HG02885 (cell line): ENCODE measurements at regions not wholly inside any gene's neighbourhood (a gene's known extent, or its start where the extent isn't known, plus 50 kb on each side); places are given as distances from the start of the nearest gene placed in this dataset.

Experiments used
- ATAC-seq: cut with Tn5 transposase; IDR thresholded peaks from one replicate; pipeline ENCODE4 v1.9.1; 2021; ENCODE audit warnings: mild to moderate bottlenecking; ENCODE audit not compliant: unreplicated experiment, poor library complexity

DNA sequence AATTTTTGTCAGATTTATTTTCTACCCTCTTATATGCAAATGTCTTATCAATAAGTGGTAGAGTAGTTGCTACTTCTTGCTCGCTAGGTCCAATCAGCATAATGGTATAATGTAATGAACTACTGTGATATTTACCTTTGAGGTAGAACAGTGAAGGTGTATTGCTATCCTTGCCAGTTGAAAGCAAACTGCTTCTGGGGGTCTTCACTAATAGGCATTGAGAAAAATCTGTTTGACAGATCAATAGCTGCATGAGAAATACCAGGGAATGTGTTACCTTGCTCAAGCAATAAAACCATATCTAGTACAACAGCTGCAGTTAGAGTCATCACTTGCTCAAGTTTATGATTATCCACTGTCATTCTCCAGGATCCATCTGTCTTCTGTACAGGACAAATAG, 50.1 kb upstream of the EFEMP1 start:
- no peak for ATAC-seq

- no peak for ATAC-seq
Measured at GRCh38 chr2:55976681-55977080, 53.1 kb upstream of the EFEMP1 start.

- ATAC-seq = peak; percentile 99
Measured at GRCh38 chr2:55985406-55985805, 61.8 kb upstream of the EFEMP1 start.

DNA sequence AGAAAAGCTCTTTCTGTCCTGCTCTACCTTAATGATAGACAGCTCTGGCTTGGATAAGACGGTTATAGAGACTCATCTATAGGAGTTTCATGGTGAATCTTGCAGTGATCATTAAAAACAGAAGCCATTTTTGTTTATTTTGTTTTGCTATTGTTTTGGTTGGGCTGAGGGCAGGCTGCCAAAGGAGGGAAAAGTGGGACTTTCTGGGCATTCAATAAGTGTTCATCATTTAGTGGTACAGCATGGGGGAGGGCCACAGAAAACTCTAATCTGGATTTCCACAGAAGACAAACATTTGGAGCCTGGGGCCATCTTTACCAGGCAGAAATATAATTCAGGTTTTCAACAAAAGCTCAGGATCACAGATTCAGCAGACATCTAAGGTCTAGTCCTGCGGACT, 62.4 kb upstream of the EFEMP1 start:
- ATAC-seq = peak; percentile 8

GRCh38 chr2:55986700-55987440, 63.3 kb upstream of the EFEMP1 start:
- no peak for ATAC-seq

- ATAC-seq = no peak
Measured at GRCh38 chr2:55989405-55989804, 65.8 kb upstream of the EFEMP1 start.

DNA sequence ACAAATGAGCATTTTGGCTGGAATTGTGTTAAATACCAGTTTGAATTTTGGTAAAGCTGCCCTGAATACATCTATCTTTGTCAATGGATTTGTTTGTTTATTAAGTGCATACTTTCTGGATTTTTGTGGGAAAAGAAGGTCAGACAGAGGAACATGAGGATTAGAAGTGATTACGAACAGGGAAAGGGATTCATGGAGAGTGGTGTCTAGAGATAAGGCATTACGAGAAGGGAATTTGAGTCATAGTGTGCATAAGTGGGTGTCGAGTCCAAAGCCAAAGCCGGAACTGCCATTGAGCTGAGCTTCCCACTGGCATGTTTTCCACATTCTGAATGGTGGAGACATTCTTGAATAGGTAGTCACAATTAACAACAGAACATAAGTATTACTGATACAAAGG, 68.9 kb upstream of the EFEMP1 start:
- ATAC-seq = no peak

GRCh38 chr2:55993685-55994084, 70.1 kb upstream of the EFEMP1 start:
- ATAC-seq = no peak

GRCh38 chr2:55995211-55995610, 71.6 kb upstream of the EFEMP1 start:
- ATAC-seq = no peak

DNA sequence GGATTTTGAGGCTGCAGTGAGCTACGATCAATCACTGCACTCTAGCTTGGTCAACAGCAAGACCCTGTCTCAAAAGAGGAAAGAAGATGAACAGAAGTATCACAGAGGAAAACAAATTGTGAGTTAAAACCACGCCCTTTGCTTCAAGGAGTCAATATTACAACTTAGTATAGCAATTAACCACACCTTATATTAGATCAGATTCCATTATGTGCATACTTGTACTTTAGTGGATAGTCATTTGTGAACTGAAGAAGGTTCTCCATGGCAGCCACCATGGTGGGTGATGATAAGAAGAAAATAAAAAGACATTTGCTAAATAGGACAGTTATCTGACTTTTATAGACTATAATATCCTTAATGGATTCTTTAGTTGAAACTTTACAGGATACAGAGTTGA, 72.3 kb upstream of the EFEMP1 start:
- ATAC-seq = no peak

DNA sequence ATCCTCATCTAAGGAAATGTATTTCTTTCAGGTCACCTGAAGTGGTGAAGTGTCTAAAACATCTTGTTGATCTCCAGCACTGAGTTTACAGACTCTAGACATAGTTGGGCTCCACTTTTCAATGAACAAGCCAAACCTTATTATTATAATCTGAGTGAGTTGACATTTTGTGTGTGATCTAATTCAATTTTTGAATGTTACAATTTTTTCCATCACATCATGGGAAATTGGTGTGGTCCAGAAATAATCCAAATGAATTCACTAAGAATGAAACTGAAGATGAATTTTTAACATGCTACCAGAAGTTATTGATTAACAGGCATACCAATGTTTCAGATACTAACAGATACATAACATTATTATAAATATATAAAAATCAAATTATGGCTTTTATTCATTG, 75.6 kb upstream of the EFEMP1 start:
- no peak for ATAC-seq

DNA sequence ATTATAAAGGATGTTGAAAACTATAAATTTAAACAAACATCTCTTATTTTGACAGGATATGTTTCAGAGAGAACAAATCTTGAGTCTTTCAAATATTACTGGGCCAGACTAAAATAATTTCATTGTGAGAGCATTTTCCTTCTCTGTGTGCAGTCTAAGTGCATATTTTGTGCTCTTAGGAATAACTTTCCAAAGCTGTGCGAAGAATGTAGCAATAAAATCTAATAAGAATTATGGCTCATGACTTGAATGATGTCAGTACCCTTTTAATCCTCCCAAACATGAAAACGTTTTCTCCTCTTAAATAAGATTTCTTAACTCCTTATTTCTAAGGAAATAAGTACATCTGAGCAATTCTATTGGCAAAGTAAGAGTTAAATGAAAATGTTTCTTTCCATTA, 76.2 kb upstream of the EFEMP1 start:
- no peak for ATAC-seq

DNA sequence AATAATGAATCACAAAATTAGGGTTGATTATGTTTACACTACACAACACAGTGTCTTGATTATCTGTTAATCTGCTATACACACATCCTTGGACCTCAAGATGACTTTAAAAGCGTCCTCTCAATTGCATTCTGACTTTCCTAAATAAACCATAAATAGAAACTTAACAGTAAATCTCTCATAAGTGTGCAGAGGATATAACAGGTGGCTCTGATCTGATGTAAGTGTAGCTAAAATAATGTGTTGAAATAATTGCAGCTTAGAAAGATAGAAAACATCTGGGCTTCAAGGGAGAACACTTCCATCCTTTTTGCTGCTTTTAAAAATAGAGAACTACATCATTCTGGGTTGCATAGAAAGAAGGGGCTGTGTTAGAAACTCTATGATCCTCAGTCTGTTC, 78.4 kb upstream of the EFEMP1 start:
- no peak for ATAC-seq

DNA sequence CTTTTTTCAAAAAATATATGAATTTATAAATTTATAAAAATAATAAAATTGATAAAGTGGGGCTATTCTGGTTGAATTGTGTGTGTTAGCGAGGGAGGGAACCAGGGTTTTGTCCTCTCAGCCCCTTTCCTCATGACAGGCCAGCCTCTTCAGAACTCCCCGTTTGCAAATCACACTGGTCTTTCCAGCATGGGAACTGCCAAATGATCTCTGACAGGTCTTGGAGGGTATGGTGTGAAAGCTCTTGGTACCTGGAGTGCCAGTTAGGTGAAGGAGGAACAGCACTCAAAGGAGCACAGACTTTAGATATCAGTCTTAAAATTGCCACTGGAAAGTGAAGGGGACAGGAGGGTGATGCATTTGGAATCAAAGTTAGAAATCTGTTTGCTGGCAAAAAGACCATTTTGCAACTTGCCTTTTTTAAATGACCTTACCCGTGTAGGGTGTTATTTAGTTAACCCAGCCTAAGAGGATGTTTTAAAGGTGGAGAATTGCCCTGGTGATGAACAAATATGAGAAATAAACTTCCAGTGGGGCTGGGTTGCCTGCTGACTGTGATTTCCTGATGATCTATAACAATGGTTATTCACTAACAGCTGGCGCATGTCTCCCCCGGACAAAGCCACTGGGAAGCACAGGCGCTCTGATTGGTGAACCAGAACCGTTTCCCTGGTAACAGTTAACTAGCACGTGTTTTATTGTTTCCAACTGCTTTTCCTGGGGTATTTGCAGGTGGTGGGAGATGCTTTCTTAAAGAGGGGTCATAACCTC, 85.3 kb upstream of the EFEMP1 start:
- ATAC-seq = no peak

DNA sequence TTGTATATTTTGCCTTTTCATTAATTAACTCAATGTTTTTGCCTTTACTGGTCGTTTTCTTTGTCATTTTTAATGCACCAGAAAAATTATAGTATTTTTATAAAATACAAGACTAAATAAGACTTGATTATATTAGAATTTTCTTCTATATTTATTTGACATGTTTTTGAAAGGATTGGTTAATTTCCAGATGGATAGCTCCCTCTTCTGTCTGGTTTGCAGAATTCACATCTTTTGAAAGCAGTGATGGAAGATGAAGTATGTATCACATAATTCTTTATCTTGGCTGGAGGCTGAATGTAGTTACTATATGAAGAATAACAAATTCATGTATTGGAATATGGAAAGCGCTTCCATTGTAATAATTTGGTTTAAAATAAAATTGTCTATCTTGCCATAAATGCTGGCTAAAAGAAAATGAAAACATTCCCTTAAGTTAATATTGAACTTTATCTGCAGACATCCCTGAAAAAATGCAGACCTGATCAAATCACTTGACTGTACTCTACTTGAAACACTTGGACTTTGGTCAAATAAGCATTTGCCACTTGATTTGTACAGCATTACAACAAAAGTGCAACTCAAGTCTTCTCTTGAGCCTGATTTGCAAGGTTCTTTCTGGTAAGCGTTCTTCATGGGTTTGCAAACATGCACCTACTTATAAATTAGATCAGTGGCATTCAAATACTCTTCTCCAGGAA, 86.3 kb upstream of the EFEMP1 start:
- no peak for ATAC-seq

GRCh38 chr2:56011624-56012023, 88.0 kb upstream of the EFEMP1 start:
- no peak for ATAC-seq

GRCh38 chr2:56012221-56012765, 88.7 kb upstream of the EFEMP1 start:
- no peak for ATAC-seq

DNA sequence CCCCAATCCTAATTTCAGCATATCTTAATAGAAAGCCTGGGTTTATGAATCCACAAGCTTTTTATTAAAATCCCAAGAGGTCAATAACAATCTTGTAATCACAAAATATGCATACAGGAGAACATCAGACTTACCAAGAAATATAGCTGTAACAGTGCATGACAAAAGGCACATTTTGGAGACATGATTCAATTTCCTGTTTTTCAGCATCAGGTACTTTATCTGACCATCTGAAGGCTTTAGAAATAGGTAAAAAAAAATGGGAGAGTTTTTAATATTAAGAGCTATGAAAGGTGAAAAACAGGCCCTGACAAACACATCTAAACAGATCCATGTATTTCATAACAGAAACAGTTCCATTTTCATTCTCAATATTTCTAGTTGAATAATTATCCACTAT, 89.9 kb upstream of the EFEMP1 start:
- ATAC-seq = no peak

- no peak for ATAC-seq
Measured at GRCh38 chr2:56014046-56014730, 90.6 kb upstream of the EFEMP1 start.

- ATAC-seq = no peak
Measured at GRCh38 chr2:56015711-56016115, 92.1 kb upstream of the EFEMP1 start.
